C4-2B (cell line): ENCODE measurements at regions not wholly inside any gene's neighbourhood (a gene's known extent, or its start where the extent isn't known, plus 50 kb on each side); places are given as distances from the start of the nearest gene placed in this dataset.

Experiments used
- CTCF ChIP-seq: fragments of 450-650 bp; conservative IDR thresholded peaks from 2 replicates; pipeline ENCODE4 v1.5.1; 2017; ENCODE audit warnings: mild to moderate bottlenecking
- ZFX ChIP-seq: fragments of 450-650 bp; IDR thresholded peaks from 2 replicates; pipeline ENCODE4 v1.6.1; 2017

DNA sequence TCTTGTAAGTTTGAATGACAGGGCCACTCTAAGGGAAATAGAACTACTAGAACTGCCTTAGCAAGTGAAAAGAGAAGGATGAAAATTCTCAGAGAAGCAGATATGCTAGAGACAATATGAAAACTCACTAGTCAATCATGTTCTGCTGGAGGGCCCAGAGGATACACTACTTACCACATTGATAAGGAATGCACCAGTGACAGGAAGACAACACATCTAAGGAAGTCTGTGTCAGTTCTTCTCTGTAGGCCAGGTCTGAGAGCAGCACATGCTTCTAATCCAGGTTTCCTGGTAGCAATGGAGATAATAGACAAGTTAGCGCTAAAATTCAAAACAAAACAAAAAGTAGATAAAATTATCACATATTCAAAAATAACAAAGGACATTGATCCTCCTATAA is 235.2 kb upstream of the AKR1E2 start:
- no peak for TF ChIP-seq CTCF
- TF ChIP-seq ZFX: no peak
